Panc1 (cell line): ENCODE measurements at regions not wholly inside any gene's neighbourhood (a gene's known extent, or its start where the extent isn't known, plus 50 kb on each side); places are given as distances from the start of the nearest gene placed in this dataset.

ENCODE experiments used
- POLR2AphosphoS5 ChIP-seq: IDR thresholded peaks from 2 replicates; pipeline ENCODE4 v1.6.1; 2012; ENCODE audit warnings: mild to moderate bottlenecking, low read depth, low read length, moderate library complexity
- TCF7L2 ChIP-seq: IDR thresholded peaks from 2 replicates; pipeline ENCODE4 v1.6.1; 2011; ENCODE audit warnings: mild to moderate bottlenecking, low read depth, low read length, inconsistent platforms
- TF ChIP-seq, protein P1 (sequence below): fragments of 450-650 bp; IDR thresholded peaks from 2 replicates; pipeline ENCODE4 v1.5.1; 2017; ENCODE audit warnings: mild to moderate bottlenecking
- TF ChIP-seq, protein P2 (sequence below), 2 experiments: IDR thresholded peaks; 2 replicates each; pipeline ENCODE4 v1.6.1; 2011 to 2012; ENCODE audit warnings: low read depth in 2 of 2, control low read depth in 1 of 2, low read length in 1 of 2, mild to moderate bottlenecking in 1 of 2, moderate library complexity in 1 of 2; ENCODE audit not compliant: insufficient read depth in 1 of 2

DNA sequence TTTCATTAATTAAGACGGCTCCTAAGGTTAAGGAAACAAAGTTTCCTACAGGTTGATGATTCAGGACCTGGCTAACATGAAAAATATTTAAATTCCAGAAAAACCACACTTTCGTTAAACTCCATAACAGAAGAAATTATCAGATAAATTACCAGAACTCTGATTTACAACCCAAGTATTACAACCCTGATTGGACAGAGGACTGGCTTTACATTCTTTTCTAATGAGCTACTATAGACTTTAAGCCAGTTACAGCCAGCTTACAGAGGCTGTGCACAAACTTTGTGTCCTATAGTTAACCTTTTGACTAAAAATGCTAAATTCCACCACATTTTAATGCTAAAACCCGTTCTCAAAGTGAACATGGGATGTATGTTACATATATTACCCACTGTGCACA is 458.6 kb downstream of the KCNJ3 start:
- TF ChIP-seq, protein P1, sequence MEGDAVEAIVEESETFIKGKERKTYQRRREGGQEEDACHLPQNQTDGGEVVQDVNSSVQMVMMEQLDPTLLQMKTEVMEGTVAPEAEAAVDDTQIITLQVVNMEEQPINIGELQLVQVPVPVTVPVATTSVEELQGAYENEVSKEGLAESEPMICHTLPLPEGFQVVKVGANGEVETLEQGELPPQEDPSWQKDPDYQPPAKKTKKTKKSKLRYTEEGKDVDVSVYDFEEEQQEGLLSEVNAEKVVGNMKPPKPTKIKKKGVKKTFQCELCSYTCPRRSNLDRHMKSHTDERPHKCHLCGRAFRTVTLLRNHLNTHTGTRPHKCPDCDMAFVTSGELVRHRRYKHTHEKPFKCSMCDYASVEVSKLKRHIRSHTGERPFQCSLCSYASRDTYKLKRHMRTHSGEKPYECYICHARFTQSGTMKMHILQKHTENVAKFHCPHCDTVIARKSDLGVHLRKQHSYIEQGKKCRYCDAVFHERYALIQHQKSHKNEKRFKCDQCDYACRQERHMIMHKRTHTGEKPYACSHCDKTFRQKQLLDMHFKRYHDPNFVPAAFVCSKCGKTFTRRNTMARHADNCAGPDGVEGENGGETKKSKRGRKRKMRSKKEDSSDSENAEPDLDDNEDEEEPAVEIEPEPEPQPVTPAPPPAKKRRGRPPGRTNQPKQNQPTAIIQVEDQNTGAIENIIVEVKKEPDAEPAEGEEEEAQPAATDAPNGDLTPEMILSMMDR: no peak
- TF ChIP-seq POLR2AphosphoS5 (no peak), TCF7L2 (no peak)
- TF ChIP-seq, protein P2, sequence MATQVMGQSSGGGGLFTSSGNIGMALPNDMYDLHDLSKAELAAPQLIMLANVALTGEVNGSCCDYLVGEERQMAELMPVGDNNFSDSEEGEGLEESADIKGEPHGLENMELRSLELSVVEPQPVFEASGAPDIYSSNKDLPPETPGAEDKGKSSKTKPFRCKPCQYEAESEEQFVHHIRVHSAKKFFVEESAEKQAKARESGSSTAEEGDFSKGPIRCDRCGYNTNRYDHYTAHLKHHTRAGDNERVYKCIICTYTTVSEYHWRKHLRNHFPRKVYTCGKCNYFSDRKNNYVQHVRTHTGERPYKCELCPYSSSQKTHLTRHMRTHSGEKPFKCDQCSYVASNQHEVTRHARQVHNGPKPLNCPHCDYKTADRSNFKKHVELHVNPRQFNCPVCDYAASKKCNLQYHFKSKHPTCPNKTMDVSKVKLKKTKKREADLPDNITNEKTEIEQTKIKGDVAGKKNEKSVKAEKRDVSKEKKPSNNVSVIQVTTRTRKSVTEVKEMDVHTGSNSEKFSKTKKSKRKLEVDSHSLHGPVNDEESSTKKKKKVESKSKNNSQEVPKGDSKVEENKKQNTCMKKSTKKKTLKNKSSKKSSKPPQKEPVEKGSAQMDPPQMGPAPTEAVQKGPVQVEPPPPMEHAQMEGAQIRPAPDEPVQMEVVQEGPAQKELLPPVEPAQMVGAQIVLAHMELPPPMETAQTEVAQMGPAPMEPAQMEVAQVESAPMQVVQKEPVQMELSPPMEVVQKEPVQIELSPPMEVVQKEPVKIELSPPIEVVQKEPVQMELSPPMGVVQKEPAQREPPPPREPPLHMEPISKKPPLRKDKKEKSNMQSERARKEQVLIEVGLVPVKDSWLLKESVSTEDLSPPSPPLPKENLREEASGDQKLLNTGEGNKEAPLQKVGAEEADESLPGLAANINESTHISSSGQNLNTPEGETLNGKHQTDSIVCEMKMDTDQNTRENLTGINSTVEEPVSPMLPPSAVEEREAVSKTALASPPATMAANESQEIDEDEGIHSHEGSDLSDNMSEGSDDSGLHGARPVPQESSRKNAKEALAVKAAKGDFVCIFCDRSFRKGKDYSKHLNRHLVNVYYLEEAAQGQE (IDR thresholded peaks at IDR 0.05; ENCODE audit: insufficient read depth in 1 of 2, low read depth in 2 of 2, low read length in 1 of 2): no peak
